Medulla oblongata (tissue), 1 donor: ENCODE measurements at regions not wholly inside any gene's neighbourhood (a gene's known extent, or its start where the extent isn't known, plus 50 kb on each side); places are given as distances from the start of the nearest gene placed in this dataset.

Experiments used
- DNase-seq: peaks from one replicate; pipeline ENCODE4 v3.0.0-alpha.2; 2015; ENCODE audit errors: extremely low spot score

- DNase-seq = no peak
These were observed 447.6 kb upstream of the CHST9 start for GRCh38 chr18:27632706-27633105.

GRCh38 chr18:27627927-27628326 lies 442.8 kb upstream of the CHST9 start:
- DNase-seq = no peak

- no peak for DNase-seq
These were observed 436.3 kb upstream of the CHST9 start for GRCh38 chr18:27621236-27621890.

GRCh38 chr18:27619906-27620305 lies 434.8 kb upstream of the CHST9 start:
- DNase-seq = no peak

GRCh38 chr18:27619090-27619772 lies 434.1 kb upstream of the CHST9 start:
- no peak for DNase-seq

- no peak for DNase-seq
These were observed 431.2 kb upstream of the CHST9 start for GRCh38 chr18:27616324-27616723.

- DNase-seq = no peak
These were observed 430.1 kb upstream of the CHST9 start for GRCh38 chr18:27614951-27615844.

- DNase-seq = no peak
These were observed 424.1 kb upstream of the CHST9 start for GRCh38 chr18:27609221-27609620.

- DNase-seq = no peak
These were observed 423.6 kb upstream of the CHST9 start for GRCh38 chr18:27608742-27609141.

- DNase-seq = no peak
These were observed 423.1 kb upstream of the CHST9 start for GRCh38 chr18:27608174-27608573.

- no peak for DNase-seq
These were observed 421.6 kb upstream of the CHST9 start for GRCh38 chr18:27606741-27607140.

GRCh38 chr18:27605107-27605834 lies 420.2 kb upstream of the CHST9 start:
- peak; percentile 91 for DNase-seq

GRCh38 chr18:27604583-27604982 lies 419.5 kb upstream of the CHST9 start:
- DNase-seq = no peak

GRCh38 chr18:27602092-27602491 lies 417.0 kb upstream of the CHST9 start:
- no peak for DNase-seq

GRCh38 chr18:27600245-27600644 lies 415.1 kb upstream of the CHST9 start:
- DNase-seq = no peak

- peak; percentile 71 for DNase-seq
These were observed 414.2 kb upstream of the CHST9 start for GRCh38 chr18:27599202-27599829.

- DNase-seq = no peak
These were observed 410.2 kb upstream of the CHST9 start for GRCh38 chr18:27595113-27595838.

- no peak for DNase-seq
These were observed 400.6 kb upstream of the CHST9 start for GRCh38 chr18:27585602-27586173.

GRCh38 chr18:27583466-27583865 lies 398.4 kb upstream of the CHST9 start:
- DNase-seq = no peak

GRCh38 chr18:27582760-27583412 lies 397.8 kb upstream of the CHST9 start:
- no peak for DNase-seq
